ENCODE measurements at regions not wholly inside any gene's neighbourhood (a gene's known extent, or its start where the extent isn't known, plus 50 kb on each side); places are given as distances from the start of the nearest gene placed in this dataset.
A peak's percentile ranks its signal among the peaks of the same experiment; 100 is the strongest.

GRCh38 chr17:34163123-34163522 is 92.0 kb upstream of the CCL2 start:
- peaks cover 3% of the 10 kb centered on the region; the same call in 1 of the 2 replicates for H3K27me3 ChIP-seq (ENCODE audit: low read depth)
- in situ Hi-C loops (cut with MboI; ENCODE audit: low sequenced_read_pairs): no loop called here
- DNase-seq (ENCODE audit: low spot score in 2 of 2): no peak
- no peaks in the 10 kb centered on the region for H3K36me3 ChIP-seq (replicated peaks)
- H3K4me1 ChIP-seq: no peaks in the 10 kb centered on the region
- no peak overlapping the region for H3K4me3 ChIP-seq
- no peaks in the 10 kb centered on the region for H3K9me3 ChIP-seq

GRCh38 chr17:34163646-34164045 is 91.4 kb upstream of the CCL2 start:
- Histone ChIP-seq H3K36me3 (replicated peaks) (no peaks in the 10 kb centered on the region), H3K4me1 (no peaks in the 10 kb centered on the region), H3K27me3 (ENCODE audit: low read depth) (peaks cover 3% of the 10 kb centered on the region; the same call in 1 of the 2 replicates), H3K9me3 (no peaks in the 10 kb centered on the region), H3K4me3 (no peak overlapping the region)
- DNase-seq (ENCODE audit: low spot score in 2 of 2): peak in 1 of 2 experiments; percentile 4
- in situ Hi-C loops (cut with MboI; ENCODE audit: low sequenced_read_pairs): no loop called here

GRCh38 chr17:34164837-34165236 is 90.2 kb upstream of the CCL2 start:
- DNase-seq (ENCODE audit: low spot score in 2 of 2): no peak
- Histone ChIP-seq H3K4me3 (no peak overlapping the region), H3K4me1 (no peaks in the 10 kb centered on the region), H3K27me3 (ENCODE audit: low read depth) (peaks cover 3% of the 10 kb centered on the region; the same call in 1 of the 2 replicates), H3K9me3 (no peaks in the 10 kb centered on the region), H3K36me3 (replicated peaks) (no peaks in the 10 kb centered on the region)
- in situ Hi-C loops (cut with MboI; ENCODE audit: low sequenced_read_pairs): no loop called here

- in situ Hi-C loops (cut with MboI; ENCODE audit: low sequenced_read_pairs): no loop called here
- H3K4me3 ChIP-seq: no peak overlapping the region
- H3K27me3 ChIP-seq (ENCODE audit: low read depth): peaks cover 3% of the 10 kb centered on the region; the same call in 1 of the 2 replicates
- H3K4me1 ChIP-seq: no peaks in the 10 kb centered on the region
- DNase-seq (ENCODE audit: low spot score in 2 of 2): no peak
- H3K9me3 ChIP-seq: no peaks in the 10 kb centered on the region
- H3K36me3 ChIP-seq (replicated peaks): no peaks in the 10 kb centered on the region
Measured at GRCh38 chr17:34166352-34166751, 88.7 kb upstream of the CCL2 start.

DNA sequence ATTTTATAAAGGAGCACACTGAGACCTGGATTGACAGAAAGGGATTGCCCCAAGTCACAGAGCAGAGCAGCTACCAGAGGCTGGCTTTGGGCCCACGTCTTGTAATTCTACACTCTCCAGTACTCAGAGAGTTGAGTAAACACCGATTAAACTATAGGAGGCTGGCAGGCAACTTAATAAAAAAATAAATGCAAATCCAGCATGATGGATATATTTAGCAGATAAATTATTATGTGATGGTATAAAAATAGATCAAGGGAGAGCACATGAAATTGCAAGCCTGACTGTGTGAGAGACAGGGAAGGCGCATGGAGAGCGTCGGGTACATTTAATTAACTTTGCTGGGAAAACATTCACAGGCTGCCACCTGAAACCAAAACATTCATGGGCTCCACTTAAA is 87.7 kb upstream of the CCL2 start:
- DNase-seq (ENCODE audit: low spot score in 2 of 2): no peak
- H3K36me3 ChIP-seq (replicated peaks): no peaks in the 10 kb centered on the region
- in situ Hi-C loops (cut with MboI; ENCODE audit: low sequenced_read_pairs): no loop called here
- peaks cover 3% of the 10 kb centered on the region; the same call in 1 of the 2 replicates for H3K27me3 ChIP-seq (ENCODE audit: low read depth)
- H3K4me3 ChIP-seq: no peak overlapping the region
- H3K9me3 ChIP-seq: no peaks in the 10 kb centered on the region
- H3K4me1 ChIP-seq: no peaks in the 10 kb centered on the region

- in situ Hi-C loops (cut with MboI; ENCODE audit: low sequenced_read_pairs): no loop called here
Measured at GRCh38 chr17:34168989-34169388, 86.1 kb upstream of the CCL2 start.

DNA sequence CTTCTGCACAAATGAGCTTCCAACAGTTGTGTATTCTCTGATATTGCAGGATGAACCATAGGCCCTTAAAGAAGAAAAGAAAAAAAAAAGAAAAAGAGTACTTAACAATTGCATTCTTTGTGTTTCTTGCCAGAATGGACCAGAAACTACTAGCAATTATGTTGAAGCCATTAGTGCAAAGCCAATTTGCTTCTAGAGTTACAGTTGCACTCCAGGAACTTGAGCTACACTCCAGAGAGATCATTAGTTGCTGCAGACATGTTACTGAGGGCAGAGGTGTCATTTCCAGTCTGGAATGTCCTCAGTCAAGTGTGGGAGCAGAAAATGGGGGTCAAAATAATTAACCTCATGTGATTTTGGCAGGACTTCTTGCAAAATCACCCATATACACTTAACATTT is 85.6 kb upstream of the CCL2 start:
- in situ Hi-C loops (cut with MboI; ENCODE audit: low sequenced_read_pairs): no loop called here
- Histone ChIP-seq H3K4me1 (0 out of 2 replicates have a peak, but pooled peaks cover 2% of the 10 kb centered on the region), H3K36me3 (replicated peaks) (no peaks in the 10 kb centered on the region), H3K4me3 (no peak overlapping the region), H3K27me3 (ENCODE audit: low read depth) (no peaks in the 10 kb centered on the region; the same call in 1 of the 2 replicates), H3K9me3 (no peaks in the 10 kb centered on the region)
- DNase-seq (ENCODE audit: low spot score in 2 of 2): no peak

More at GRCh38 chr17:34168989-34169388, 86.1 kb upstream of the CCL2 start:
- Histone ChIP-seq H3K27me3 (ENCODE audit: low read depth) (peaks cover 3% of the 10 kb centered on the region; the same call in 1 of the 2 replicates), H3K9me3 (no peaks in the 10 kb centered on the region), H3K36me3 (replicated peaks) (no peaks in the 10 kb centered on the region), H3K4me3 (no peak overlapping the region), H3K4me1 (0 out of 2 replicates have a peak, but pooled peaks cover 2% of the 10 kb centered on the region)
- no peak for DNase-seq (ENCODE audit: low spot score in 2 of 2)

DNA sequence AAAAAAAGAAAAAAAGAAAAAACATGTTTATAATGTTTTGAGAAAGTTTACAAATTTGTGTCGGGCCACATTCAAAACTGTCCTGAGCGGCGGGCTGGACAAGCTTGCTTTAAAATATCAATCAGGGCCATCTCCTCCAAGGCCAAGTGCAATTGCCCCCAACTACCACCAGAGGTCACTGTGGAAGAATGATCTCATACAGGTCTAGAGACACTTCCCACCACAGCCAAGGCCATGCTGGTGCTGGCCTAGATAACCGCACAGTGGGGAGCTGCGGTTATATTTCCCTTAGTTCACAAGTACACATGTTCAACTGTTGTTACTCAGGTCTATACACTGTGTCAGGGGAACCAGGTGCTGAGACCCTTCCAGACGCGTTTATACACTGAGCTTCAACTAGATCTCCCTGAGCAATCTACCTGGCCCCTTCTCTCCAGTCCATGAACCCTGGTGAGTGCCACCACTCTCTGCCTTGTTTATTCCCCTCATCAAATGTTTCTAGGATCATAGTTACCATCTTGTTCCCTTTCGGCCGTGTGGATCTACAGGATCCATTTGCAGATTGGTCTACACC is 83.8 kb upstream of the CCL2 start:
- Histone ChIP-seq H3K9me3 (no peaks in the 10 kb centered on the region), H3K36me3 (replicated peaks) (no peaks in the 10 kb centered on the region), H3K4me3 (no peak overlapping the region), H3K27me3 (ENCODE audit: low read depth) (no peaks in the 10 kb centered on the region), H3K4me1 (0 out of 2 replicates have a peak, but pooled peaks cover 2% of the 10 kb centered on the region)
- peak; percentile 49 to 74 for DNase-seq (ENCODE audit: low spot score in 2 of 2)
- in situ Hi-C loops (cut with MboI; ENCODE audit: low sequenced_read_pairs): no loop called here

DNA sequence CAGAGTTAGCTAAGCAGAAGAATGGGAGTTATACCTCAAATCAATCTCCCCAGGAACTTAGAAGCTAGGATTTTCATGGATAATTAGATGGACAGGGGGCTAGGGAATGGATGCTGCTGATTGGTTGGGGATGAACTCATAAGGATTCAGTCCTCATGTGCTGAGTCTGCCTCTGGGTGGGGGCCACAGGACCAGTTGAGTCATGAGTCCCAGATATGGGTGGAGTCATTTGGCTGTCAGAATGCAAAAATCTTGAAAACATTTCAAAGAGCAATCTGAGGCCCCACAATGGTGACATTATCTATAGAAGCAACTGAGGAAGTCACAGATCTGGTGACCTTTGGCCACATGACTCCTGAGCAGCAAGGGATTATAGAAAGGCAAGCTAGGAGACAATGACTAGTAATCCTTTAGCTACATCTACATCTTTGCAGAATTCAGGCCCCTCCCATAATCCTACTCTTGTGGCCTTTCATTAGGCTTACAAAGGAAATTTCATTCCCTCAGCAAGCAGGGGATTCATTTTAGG is 82.6 kb upstream of the CCL2 start:
- in situ Hi-C loops (cut with MboI; ENCODE audit: low sequenced_read_pairs): no loop called here
- peak in 1 of 2 experiments; percentile 8 for DNase-seq (ENCODE audit: low spot score in 2 of 2)
- Histone ChIP-seq H3K27me3 (ENCODE audit: low read depth) (no peaks in the 10 kb centered on the region), H3K4me3 (no peak overlapping the region), H3K4me1 (0 out of 2 replicates have a peak, but pooled peaks cover 2% of the 10 kb centered on the region), H3K9me3 (no peaks in the 10 kb centered on the region), H3K36me3 (replicated peaks) (no peaks in the 10 kb centered on the region)

GRCh38 chr17:34173241-34173640 is 81.8 kb upstream of the CCL2 start:
- Histone ChIP-seq H3K9me3 (no peaks in the 10 kb centered on the region), H3K4me1 (0 out of 2 replicates have a peak, but pooled peaks cover 2% of the 10 kb centered on the region), H3K4me3 (no peak overlapping the region), H3K27me3 (ENCODE audit: low read depth) (no peaks in the 10 kb centered on the region), H3K36me3 (replicated peaks) (no peaks in the 10 kb centered on the region)
- in situ Hi-C loops (cut with MboI; ENCODE audit: low sequenced_read_pairs): no loop called here
- DNase-seq (ENCODE audit: low spot score in 2 of 2): no peak

DNA sequence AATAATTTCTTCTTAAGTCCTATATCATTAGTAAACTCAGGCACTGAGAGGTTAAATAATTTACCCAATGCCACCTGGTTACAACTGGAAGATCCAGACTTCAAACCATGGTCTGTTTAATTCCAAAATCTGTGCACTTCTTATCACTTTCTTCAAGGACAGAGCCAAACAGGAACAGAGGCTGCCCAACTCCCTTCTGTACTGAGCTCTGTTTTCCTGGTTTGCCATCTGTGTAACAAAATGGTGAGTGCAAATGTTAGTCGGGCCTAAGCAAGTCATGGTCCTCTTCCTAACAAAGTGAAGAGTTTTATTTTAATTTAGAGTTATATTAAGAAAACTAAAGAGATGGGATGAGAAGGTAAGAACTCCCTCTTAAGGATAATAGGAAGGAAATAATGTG is 80.6 kb upstream of the CCL2 start:
- no peak overlapping the region for H3K4me3 ChIP-seq
- DNase-seq (ENCODE audit: low spot score in 2 of 2): no peak
- no peaks in the 10 kb centered on the region for H3K9me3 ChIP-seq
- H3K36me3 ChIP-seq (replicated peaks): no peaks in the 10 kb centered on the region
- in situ Hi-C loops (cut with MboI; ENCODE audit: low sequenced_read_pairs): no loop called here
- H3K4me1 ChIP-seq: 0 out of 2 replicates have a peak, but pooled peaks cover 2% of the 10 kb centered on the region
- H3K27me3 ChIP-seq (ENCODE audit: low read depth): no peaks in the 10 kb centered on the region

GRCh38 chr17:34176440-34176839 is 78.6 kb upstream of the CCL2 start:
- DNase-seq (ENCODE audit: low spot score in 2 of 2): no peak
- in situ Hi-C loops (cut with MboI; ENCODE audit: low sequenced_read_pairs): no loop called here
- no peaks in the 10 kb centered on the region for H3K36me3 ChIP-seq (replicated peaks)
- H3K4me1 ChIP-seq: 0 out of 2 replicates have a peak, but pooled peaks cover 2% of the 10 kb centered on the region
- H3K27me3 ChIP-seq (ENCODE audit: low read depth): no peaks in the 10 kb centered on the region
- H3K9me3 ChIP-seq: no peaks in the 10 kb centered on the region
- no peak overlapping the region for H3K4me3 ChIP-seq

- no peak overlapping the region for H3K4me3 ChIP-seq
- no peaks in the 10 kb centered on the region for H3K27me3 ChIP-seq (ENCODE audit: low read depth)
- in situ Hi-C loops (cut with MboI; ENCODE audit: low sequenced_read_pairs): no loop called here
- DNase-seq (ENCODE audit: low spot score in 2 of 2): no peak
- no peaks in the 10 kb centered on the region for H3K9me3 ChIP-seq
- 0 out of 2 replicates have a peak, but pooled peaks cover 2% of the 10 kb centered on the region for H3K4me1 ChIP-seq
- H3K36me3 ChIP-seq (replicated peaks): no peaks in the 10 kb centered on the region
Measured at GRCh38 chr17:34177642-34178041, 77.4 kb upstream of the CCL2 start.

- DNase-seq (ENCODE audit: low spot score in 2 of 2): no peak
- no peaks in the 10 kb centered on the region for H3K27me3 ChIP-seq (ENCODE audit: low read depth)
- no peaks in the 10 kb centered on the region for H3K9me3 ChIP-seq
- H3K4me1 ChIP-seq: no peaks in the 10 kb centered on the region
- H3K36me3 ChIP-seq (replicated peaks): no peaks in the 10 kb centered on the region
- in situ Hi-C loops (cut with MboI; ENCODE audit: low sequenced_read_pairs): no loop called here
- no peak overlapping the region for H3K4me3 ChIP-seq
Measured at GRCh38 chr17:34178092-34178491, 77.0 kb upstream of the CCL2 start.

All from HAP-1 (cell line).